Nephron (organoid): ENCODE measurements at regions not wholly inside any gene's neighbourhood (a gene's known extent, or its start where the extent isn't known, plus 50 kb on each side); places are given as distances from the start of the nearest gene placed in this dataset.

Experiments
- H3K27ac Mint-ChIP-seq, 3 experiments: 2 replicates each; pipeline ENCODE4 v1.8.0; 2020; ENCODE audit warnings: mixed read lengths in 3 of 3, mild to moderate bottlenecking in 2 of 3, moderate library complexity in 1 of 3
- H3K27me3 Mint-ChIP-seq: 2 replicates; pipeline ENCODE4 v1.8.0; 2021; ENCODE audit warnings: low read depth, mild to moderate bottlenecking, moderate library complexity, mixed read lengths
- H3K36me3 Mint-ChIP-seq: 2 replicates; pipeline ENCODE4 v1.8.0; 2020; ENCODE audit warnings: low read depth, mixed read lengths
- H3K4me1 Mint-ChIP-seq: 2 replicates; pipeline ENCODE4 v1.8.0; 2020; ENCODE audit warnings: mixed read lengths
- H3K4me3 Mint-ChIP-seq, 3 experiments: 2 replicates each; pipeline ENCODE4 v1.8.0; 2020; ENCODE audit warnings: mild to moderate bottlenecking in 3 of 3, mixed read lengths in 3 of 3, moderate library complexity in 2 of 3
- H3K9me3 Mint-ChIP-seq: 2 replicates; pipeline ENCODE4 v1.8.0; 2020; ENCODE audit warnings: mixed read lengths
- CTCF ChIP-seq, 3 experiments: fragments of 200-600 bp; sonication (generic); IDR thresholded peaks; one replicate each; pipeline ENCODE4 v1.5.0; 2021; ENCODE audit warnings: antibody characterized with exemption in 3 of 3; ENCODE audit not compliant: unreplicated experiment in 3 of 3

- Mint-ChIP-seq H3K4me1 (peaks cover 5% of the 10 kb centered on the region), H3K27ac (peak overlapping the region in 1 of 3 experiments; percentile 4), H3K36me3 (no peaks in the 10 kb centered on the region), H3K9me3 (no peaks in the 10 kb centered on the region), H3K4me3 (no peak overlapping the region), H3K27me3 (no peaks in the 10 kb centered on the region)
- TF ChIP-seq CTCF (IDR thresholded peaks at IDR 0.05; ENCODE audit: unreplicated experiment in 3 of 3) = peak; percentile 50 to 77 (median 68)
Observed at GRCh38 chr6:97440590-97441176, 157.7 kb upstream of the MMS22L start.

- H3K4me3 Mint-ChIP-seq = no peak overlapping the region
- no peak overlapping the region for H3K27ac Mint-ChIP-seq
- H3K27me3 Mint-ChIP-seq = peaks cover 4% of the 10 kb centered on the region
- no peaks in the 10 kb centered on the region for H3K36me3 Mint-ChIP-seq
- H3K9me3 Mint-ChIP-seq = no peaks in the 10 kb centered on the region
- no peak for TF ChIP-seq CTCF (IDR thresholded peaks at IDR 0.05; ENCODE audit: unreplicated experiment in 3 of 3)
- H3K4me1 Mint-ChIP-seq = peaks cover 5% of the 10 kb centered on the region
Observed at GRCh38 chr6:97443408-97444080, 160.5 kb upstream of the MMS22L start.

- Mint-ChIP-seq H3K27ac (no peak overlapping the region), H3K27me3 (peaks cover 4% of the 10 kb centered on the region), H3K4me1 (peaks cover 4% of the 10 kb centered on the region), H3K9me3 (no peaks in the 10 kb centered on the region), H3K36me3 (no peaks in the 10 kb centered on the region), H3K4me3 (no peak overlapping the region)
- no peak for TF ChIP-seq CTCF (IDR thresholded peaks at IDR 0.05; ENCODE audit: unreplicated experiment in 3 of 3)
Observed at GRCh38 chr6:97445407-97445806, 162.4 kb upstream of the MMS22L start.

- no peaks in the 10 kb centered on the region for H3K36me3 Mint-ChIP-seq
- peaks cover 4% of the 10 kb centered on the region for H3K27me3 Mint-ChIP-seq
- no peak overlapping the region for H3K4me3 Mint-ChIP-seq
- H3K27ac Mint-ChIP-seq = peak overlapping the region in 1 of 3 experiments; percentile 0
- H3K4me1 Mint-ChIP-seq = no peaks in the 10 kb centered on the region
- H3K9me3 Mint-ChIP-seq = no peaks in the 10 kb centered on the region
- TF ChIP-seq CTCF (IDR thresholded peaks at IDR 0.05; ENCODE audit: unreplicated experiment in 3 of 3) = no peak
Observed at GRCh38 chr6:97449444-97449966, 166.5 kb upstream of the MMS22L start.

GRCh38 chr6:97450087-97450486 lies 167.1 kb upstream of the MMS22L start:
- H3K4me1 Mint-ChIP-seq = no peaks in the 10 kb centered on the region
- H3K4me3 Mint-ChIP-seq = no peak overlapping the region
- no peak for TF ChIP-seq CTCF (IDR thresholded peaks at IDR 0.05; ENCODE audit: unreplicated experiment in 3 of 3)
- H3K27me3 Mint-ChIP-seq = peaks cover 4% of the 10 kb centered on the region
- H3K36me3 Mint-ChIP-seq = no peaks in the 10 kb centered on the region
- peak overlapping the region in 1 of 3 experiments; percentile 0 for H3K27ac Mint-ChIP-seq
- no peaks in the 10 kb centered on the region for H3K9me3 Mint-ChIP-seq
